22Rv1 (cell line): ENCODE measurements at regions not wholly inside any gene's neighbourhood (a gene's known extent, or its start where the extent isn't known, plus 50 kb on each side); places are given as distances from the start of the nearest gene placed in this dataset.

Source experiments
- H3K27ac ChIP-seq: fragments of 450-650 bp; 2 replicates; pipeline ENCODE4 v1.5.1; 2017
- ZFX ChIP-seq: fragments of 450-650 bp; IDR thresholded peaks from 2 replicates; pipeline ENCODE4 v1.6.1; 2017; ENCODE audit warnings: antibody characterized with exemption, borderline replicate concordance
- TF ChIP-seq, protein P1 (sequence below): fragments of 450-650 bp; IDR thresholded peaks from 2 replicates; pipeline ENCODE4 v1.5.1; 2017; ENCODE audit warnings: mild to moderate bottlenecking

DNA sequence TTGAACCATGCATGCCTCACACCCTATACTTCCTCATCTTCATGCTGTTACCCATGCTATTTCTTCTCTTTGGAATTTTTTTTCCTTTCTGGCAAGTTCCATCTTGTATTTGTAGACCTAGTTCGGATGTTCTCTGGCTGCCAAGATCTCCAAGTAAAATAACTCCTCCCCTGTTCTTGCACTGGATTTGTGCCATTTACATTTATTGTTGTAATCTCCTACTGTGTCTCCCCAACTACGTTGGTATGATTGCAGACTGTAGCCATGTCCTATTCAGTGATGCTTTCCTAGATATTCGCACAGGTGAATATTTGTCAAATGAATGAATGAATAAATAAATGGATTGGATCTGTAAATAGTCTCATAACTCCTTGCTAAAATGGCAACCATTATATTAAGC, 546.0 kb downstream of the MN1 start:
- no peak overlapping the region for H3K27ac ChIP-seq
- TF ChIP-seq ZFX = no peak
- TF ChIP-seq, protein P1, sequence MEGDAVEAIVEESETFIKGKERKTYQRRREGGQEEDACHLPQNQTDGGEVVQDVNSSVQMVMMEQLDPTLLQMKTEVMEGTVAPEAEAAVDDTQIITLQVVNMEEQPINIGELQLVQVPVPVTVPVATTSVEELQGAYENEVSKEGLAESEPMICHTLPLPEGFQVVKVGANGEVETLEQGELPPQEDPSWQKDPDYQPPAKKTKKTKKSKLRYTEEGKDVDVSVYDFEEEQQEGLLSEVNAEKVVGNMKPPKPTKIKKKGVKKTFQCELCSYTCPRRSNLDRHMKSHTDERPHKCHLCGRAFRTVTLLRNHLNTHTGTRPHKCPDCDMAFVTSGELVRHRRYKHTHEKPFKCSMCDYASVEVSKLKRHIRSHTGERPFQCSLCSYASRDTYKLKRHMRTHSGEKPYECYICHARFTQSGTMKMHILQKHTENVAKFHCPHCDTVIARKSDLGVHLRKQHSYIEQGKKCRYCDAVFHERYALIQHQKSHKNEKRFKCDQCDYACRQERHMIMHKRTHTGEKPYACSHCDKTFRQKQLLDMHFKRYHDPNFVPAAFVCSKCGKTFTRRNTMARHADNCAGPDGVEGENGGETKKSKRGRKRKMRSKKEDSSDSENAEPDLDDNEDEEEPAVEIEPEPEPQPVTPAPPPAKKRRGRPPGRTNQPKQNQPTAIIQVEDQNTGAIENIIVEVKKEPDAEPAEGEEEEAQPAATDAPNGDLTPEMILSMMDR = no peak

DNA sequence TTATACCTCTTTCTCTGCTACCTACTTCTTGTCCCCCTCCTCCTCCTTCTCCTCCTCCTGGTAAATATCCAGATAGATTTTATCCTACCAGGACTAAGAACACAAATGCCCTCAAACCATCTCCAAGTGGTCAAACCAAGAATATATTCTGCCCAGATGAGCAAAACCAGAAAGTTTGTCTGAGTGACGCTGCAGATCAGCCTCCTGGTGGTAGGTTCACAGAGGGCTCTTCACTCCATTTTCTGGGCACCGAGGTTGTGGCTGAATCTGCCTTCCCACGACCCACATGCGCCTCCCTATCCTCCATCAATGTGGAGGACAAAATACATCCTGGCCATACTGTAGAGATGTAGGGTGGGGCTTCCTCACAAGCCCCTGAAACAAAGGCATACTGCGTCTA, 543.6 kb downstream of the MN1 start:
- TF ChIP-seq ZFX = no peak
- TF ChIP-seq, protein P1 = no peak
- no peak overlapping the region for H3K27ac ChIP-seq

DNA sequence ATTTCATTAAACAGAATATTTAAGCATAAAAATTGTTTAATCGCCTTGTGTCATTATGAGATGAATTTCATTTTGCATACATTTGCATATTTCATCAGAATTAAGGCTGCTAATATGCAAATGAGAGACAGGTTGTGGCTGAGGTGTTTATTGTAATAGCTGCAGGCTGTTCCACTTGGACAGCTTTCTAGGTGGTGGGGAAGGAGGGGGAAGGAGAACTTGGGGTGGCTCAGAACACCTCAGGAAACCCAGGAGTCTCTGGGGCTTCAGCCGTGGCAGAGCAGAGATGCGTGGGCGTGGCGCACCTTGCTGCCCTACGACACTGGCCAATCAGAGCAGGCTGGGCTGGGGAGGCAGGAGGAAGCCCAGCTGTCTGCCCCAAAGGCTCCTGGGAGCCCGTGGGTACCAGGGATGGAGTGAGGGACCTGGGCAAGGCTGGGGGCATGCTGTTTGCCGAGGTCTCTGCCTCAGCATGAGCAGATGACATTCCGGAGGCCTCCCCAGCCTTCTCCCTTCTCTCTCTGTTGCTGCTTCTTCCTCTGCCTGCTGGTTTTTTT, 542.9 kb downstream of the MN1 start:
- TF ChIP-seq, protein P1 = no peak
- no peak for TF ChIP-seq ZFX
- H3K27ac ChIP-seq = no peak overlapping the region

DNA sequence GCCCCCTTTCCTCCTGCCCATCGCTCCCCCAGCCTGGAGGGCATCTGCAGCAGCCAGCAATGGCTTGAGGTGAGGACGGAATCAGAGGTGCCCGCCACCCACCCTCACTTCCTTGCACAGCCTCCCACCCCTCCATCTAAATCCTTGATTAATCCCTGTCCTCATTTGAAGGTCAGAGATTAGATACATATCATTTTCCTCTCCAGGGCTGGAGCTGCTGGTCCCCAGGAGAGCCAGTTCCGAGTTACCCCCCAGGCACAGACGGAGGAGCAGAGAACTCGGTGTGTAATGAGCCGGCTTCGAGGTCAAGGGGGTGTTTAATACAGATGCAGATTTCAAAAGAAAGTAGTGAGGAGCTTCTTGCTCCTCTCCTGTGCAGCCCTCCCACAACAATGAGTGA, 542.1 kb downstream of the MN1 start:
- H3K27ac ChIP-seq = no peak overlapping the region
- TF ChIP-seq ZFX = no peak
- TF ChIP-seq, protein P1 = no peak

DNA sequence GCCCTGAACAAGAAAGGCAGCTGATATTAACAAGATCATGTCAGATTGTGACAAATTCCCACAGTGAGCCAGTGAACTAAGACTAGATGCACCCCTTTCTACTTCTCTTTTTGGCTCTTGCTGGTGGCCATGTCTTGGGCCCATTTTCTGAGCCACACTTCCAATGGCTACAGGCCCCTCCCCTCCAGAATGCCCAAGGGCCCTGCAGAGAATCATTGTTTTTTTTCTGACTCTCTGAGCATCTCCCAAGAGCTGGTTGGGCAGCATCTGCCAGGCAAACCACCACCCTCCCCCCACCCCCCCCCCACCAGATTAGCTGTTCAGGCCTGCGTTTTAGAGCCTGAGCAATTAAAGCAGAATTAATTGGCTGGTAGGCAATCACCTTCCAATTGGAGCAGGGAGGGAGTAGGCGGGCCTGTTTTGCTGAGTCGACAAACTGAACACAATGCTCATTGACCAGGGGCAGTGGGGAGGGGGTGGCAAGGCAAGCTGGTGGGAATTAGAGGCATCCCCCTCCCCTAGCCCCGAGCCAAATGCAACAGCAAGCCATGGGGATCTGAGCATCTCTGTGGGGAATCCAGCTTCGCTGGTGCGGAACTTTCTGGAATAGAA, 541.4 kb downstream of the MN1 start:
- TF ChIP-seq, protein P1 = no peak
- TF ChIP-seq ZFX = no peak
- no peak overlapping the region for H3K27ac ChIP-seq

DNA sequence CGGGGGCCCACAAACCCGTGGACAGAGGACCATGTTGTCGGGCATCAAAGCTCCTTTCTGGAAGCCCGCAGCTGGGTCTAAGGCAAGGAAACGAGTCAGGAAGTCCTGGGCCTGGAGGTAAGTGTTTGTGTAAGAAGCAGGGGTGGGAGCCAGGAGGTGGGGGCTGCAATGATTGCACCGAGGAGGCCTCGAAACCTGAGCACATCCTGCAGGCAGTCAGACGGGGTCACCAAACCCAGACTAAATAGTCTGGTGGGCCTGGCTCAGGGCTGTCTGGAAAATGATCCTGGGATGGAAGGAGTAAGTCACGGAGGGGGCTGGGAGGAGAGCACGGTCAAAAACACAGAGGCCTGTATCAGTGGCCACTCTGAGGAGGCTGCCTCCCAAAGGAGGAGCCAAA, 539.2 kb downstream of the MN1 start:
- no peak overlapping the region for H3K27ac ChIP-seq

DNA sequence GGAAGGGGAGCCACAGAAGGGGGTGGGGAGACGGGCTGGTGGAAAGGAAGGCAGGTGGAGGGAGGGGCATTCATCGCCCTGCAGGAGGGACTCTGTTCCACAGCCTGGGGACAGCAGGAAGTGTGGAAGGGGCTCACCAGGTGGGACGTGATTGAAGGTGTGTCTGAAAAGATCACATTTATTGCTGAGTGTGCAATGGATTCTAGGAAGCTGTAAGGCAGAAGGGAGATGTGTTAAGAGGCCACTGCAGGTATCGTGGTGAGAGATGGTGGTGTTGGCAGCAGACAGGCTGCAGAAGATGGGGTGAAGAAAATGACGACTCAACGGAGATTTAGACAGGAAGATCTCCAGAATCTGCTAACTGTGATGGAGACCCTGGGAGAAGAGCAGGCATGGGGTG, 537.4 kb downstream of the MN1 start:
- TF ChIP-seq, protein P1 = no peak
- no peak for TF ChIP-seq ZFX
- H3K27ac ChIP-seq = no peak overlapping the region

More for the DNA sequence above, 539.2 kb downstream of the MN1 start:
- TF ChIP-seq, protein P1 = no peak
- TF ChIP-seq ZFX = no peak
